Neural cell (in vitro differentiated cells): ENCODE measurements at regions not wholly inside any gene's neighbourhood (a gene's known extent, or its start where the extent isn't known, plus 50 kb on each side); places are given as distances from the start of the nearest gene placed in this dataset.

Experiments used
- EP300 ChIP-seq: fragments of 450-650 bp; conservative IDR thresholded peaks from 2 replicates; pipeline ENCODE4 v1.6.1; 2014; ENCODE audit warnings: antibody characterized with exemption, mild to moderate bottlenecking, moderate library complexity; ENCODE audit not compliant: poor library complexity, severe bottlenecking
- EZH2 ChIP-seq: fragments of 200-600, 300-800 bp; shearing (Covaris generic), sonication (generic); IDR thresholded peaks from 2 replicates; pipeline ENCODE4 v1.6.1; 2014; ENCODE audit warnings: antibody characterized with exemption, low read length, borderline replicate concordance, mild to moderate bottlenecking; ENCODE audit not compliant: insufficient read depth, poor library complexity, severe bottlenecking
- POLR2AphosphoS5 ChIP-seq: IDR thresholded peaks from 2 replicates; pipeline ENCODE4 v1.6.1; 2012
- RAD21 ChIP-seq: fragments of 450-650 bp; conservative IDR thresholded peaks from 2 replicates; pipeline ENCODE4 v1.6.1; 2014; ENCODE audit warnings: antibody characterized with exemption, mild to moderate bottlenecking, moderate library complexity
- SMC3 ChIP-seq: fragments of 450-650 bp; conservative IDR thresholded peaks from 2 replicates; pipeline ENCODE4 v1.6.1; 2014; ENCODE audit warnings: antibody characterized with exemption, mild to moderate bottlenecking, moderate library complexity; ENCODE audit not compliant: poor library complexity
- TAF1 ChIP-seq: IDR thresholded peaks from 2 replicates; pipeline ENCODE4 v1.6.1; 2012; ENCODE audit warnings: low read depth
- TF ChIP-seq, protein P1 (sequence below): fragments of 450-650 bp; IDR thresholded peaks from 2 replicates; pipeline ENCODE4 v1.5.1; 2014; ENCODE audit warnings: antibody characterized with exemption, mild to moderate bottlenecking, moderate library complexity; ENCODE audit not compliant: poor library complexity, severe bottlenecking
- TF ChIP-seq, protein P2 (sequence below): IDR thresholded peaks from 2 replicates; pipeline ENCODE4 v1.6.1; 2012; ENCODE audit warnings: borderline replicate concordance

DNA sequence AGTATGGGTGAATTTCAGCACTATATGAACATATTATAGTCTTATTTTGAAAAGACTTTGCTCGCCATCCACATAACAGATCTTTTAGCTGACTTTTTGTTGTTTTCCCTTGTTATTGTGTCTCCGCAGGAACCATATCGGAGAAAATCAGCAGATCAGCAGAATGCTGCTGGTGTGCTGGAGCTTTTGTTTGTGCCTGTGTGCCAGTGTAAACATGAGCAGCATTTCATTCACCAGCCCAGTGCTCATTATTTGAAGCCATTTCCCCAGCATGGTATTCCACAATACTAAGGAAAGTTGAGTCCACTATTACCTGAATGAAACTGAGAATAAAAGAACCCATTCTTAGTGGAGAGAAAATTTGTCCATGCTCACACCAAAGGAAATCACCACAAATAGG, 261.8 kb upstream of the ARX start:
- no peak for TF ChIP-seq SMC3
- TF ChIP-seq, protein P1, sequence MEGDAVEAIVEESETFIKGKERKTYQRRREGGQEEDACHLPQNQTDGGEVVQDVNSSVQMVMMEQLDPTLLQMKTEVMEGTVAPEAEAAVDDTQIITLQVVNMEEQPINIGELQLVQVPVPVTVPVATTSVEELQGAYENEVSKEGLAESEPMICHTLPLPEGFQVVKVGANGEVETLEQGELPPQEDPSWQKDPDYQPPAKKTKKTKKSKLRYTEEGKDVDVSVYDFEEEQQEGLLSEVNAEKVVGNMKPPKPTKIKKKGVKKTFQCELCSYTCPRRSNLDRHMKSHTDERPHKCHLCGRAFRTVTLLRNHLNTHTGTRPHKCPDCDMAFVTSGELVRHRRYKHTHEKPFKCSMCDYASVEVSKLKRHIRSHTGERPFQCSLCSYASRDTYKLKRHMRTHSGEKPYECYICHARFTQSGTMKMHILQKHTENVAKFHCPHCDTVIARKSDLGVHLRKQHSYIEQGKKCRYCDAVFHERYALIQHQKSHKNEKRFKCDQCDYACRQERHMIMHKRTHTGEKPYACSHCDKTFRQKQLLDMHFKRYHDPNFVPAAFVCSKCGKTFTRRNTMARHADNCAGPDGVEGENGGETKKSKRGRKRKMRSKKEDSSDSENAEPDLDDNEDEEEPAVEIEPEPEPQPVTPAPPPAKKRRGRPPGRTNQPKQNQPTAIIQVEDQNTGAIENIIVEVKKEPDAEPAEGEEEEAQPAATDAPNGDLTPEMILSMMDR = no peak
- no peak for TF ChIP-seq EZH2
- no peak for TF ChIP-seq EP300
- TF ChIP-seq POLR2AphosphoS5 = no peak
- no peak for TF ChIP-seq TAF1
- TF ChIP-seq, protein P2, sequence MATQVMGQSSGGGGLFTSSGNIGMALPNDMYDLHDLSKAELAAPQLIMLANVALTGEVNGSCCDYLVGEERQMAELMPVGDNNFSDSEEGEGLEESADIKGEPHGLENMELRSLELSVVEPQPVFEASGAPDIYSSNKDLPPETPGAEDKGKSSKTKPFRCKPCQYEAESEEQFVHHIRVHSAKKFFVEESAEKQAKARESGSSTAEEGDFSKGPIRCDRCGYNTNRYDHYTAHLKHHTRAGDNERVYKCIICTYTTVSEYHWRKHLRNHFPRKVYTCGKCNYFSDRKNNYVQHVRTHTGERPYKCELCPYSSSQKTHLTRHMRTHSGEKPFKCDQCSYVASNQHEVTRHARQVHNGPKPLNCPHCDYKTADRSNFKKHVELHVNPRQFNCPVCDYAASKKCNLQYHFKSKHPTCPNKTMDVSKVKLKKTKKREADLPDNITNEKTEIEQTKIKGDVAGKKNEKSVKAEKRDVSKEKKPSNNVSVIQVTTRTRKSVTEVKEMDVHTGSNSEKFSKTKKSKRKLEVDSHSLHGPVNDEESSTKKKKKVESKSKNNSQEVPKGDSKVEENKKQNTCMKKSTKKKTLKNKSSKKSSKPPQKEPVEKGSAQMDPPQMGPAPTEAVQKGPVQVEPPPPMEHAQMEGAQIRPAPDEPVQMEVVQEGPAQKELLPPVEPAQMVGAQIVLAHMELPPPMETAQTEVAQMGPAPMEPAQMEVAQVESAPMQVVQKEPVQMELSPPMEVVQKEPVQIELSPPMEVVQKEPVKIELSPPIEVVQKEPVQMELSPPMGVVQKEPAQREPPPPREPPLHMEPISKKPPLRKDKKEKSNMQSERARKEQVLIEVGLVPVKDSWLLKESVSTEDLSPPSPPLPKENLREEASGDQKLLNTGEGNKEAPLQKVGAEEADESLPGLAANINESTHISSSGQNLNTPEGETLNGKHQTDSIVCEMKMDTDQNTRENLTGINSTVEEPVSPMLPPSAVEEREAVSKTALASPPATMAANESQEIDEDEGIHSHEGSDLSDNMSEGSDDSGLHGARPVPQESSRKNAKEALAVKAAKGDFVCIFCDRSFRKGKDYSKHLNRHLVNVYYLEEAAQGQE = no peak
- TF ChIP-seq RAD21 = no peak
